GM18502 (cell line): ENCODE measurements at regions not wholly inside any gene's neighbourhood (a gene's known extent, or its start where the extent isn't known, plus 50 kb on each side); places are given as distances from the start of the nearest gene placed in this dataset.
A peak's percentile ranks its signal among the peaks of the same experiment; 100 is the strongest.

ENCODE experiments used
- ATAC-seq: cut with Tn5 transposase; IDR thresholded peaks from one replicate; pipeline ENCODE4 v1.9.1; 2021; ENCODE audit warnings: mild to moderate bottlenecking; ENCODE audit not compliant: unreplicated experiment, poor library complexity

- ATAC-seq, result no peak
Observed at GRCh38 chr13:52975969-52976368, 52.6 kb upstream of the OLFM4 start.

- ATAC-seq, result no peak
Observed at GRCh38 chr13:52975161-52975560, 53.5 kb upstream of the OLFM4 start.

GRCh38 chr13:52974711-52975110 is 53.9 kb upstream of the OLFM4 start:
- ATAC-seq, result no peak

- ATAC-seq, result no peak
Observed at GRCh38 chr13:52969373-52969772, 59.2 kb upstream of the OLFM4 start.

- peak; percentile 99 for ATAC-seq
Observed at GRCh38 chr13:52968074-52968700, 60.4 kb upstream of the OLFM4 start.

GRCh38 chr13:52961987-52962386 is 66.6 kb upstream of the OLFM4 start:
- ATAC-seq, result no peak

GRCh38 chr13:52961256-52961910 is 67.2 kb upstream of the OLFM4 start:
- ATAC-seq, result no peak

GRCh38 chr13:52955472-52955874 is 73.1 kb upstream of the OLFM4 start:
- ATAC-seq, result no peak

- no peak for ATAC-seq
Observed at GRCh38 chr13:52954838-52955237, 73.8 kb upstream of the OLFM4 start.

GRCh38 chr13:52950436-52950956 is 78.1 kb upstream of the OLFM4 start:
- no peak for ATAC-seq

- ATAC-seq, result no peak
Observed at GRCh38 chr13:52949742-52950141, 78.9 kb upstream of the OLFM4 start.

- no peak for ATAC-seq
Observed at GRCh38 chr13:52949044-52949443, 79.6 kb upstream of the OLFM4 start.

- ATAC-seq, result no peak
Observed at GRCh38 chr13:52947921-52948373, 80.7 kb upstream of the OLFM4 start.

GRCh38 chr13:52945348-52945747 is 83.3 kb upstream of the OLFM4 start:
- ATAC-seq, result no peak

- ATAC-seq, result no peak
Observed at GRCh38 chr13:52944697-52945096, 83.9 kb upstream of the OLFM4 start.

GRCh38 chr13:52938065-52938464 is 89.6 kb upstream of the PCDH8 start:
- ATAC-seq, result no peak

- ATAC-seq, result no peak
Observed at GRCh38 chr13:52936806-52937205, 88.4 kb upstream of the PCDH8 start.

- ATAC-seq, result no peak
Observed at GRCh38 chr13:52934258-52934657, 85.8 kb upstream of the PCDH8 start.

GRCh38 chr13:52933547-52934210 is 85.2 kb upstream of the PCDH8 start:
- ATAC-seq, result no peak

- no peak for ATAC-seq
Observed at GRCh38 chr13:52933099-52933498, 84.7 kb upstream of the PCDH8 start.

GRCh38 chr13:52932649-52933048 is 84.2 kb upstream of the PCDH8 start:
- ATAC-seq, result no peak
